Chondrocyte (in vitro differentiated cells): ENCODE measurements at regions not wholly inside any gene's neighbourhood (a gene's known extent, or its start where the extent isn't known, plus 50 kb on each side); places are given as distances from the start of the nearest gene placed in this dataset.

Source experiments
- DNase-seq: peaks from one replicate; pipeline ENCODE4 v3.0.0; 2021; ENCODE audit warnings: mixed read lengths, low spot score
- H3K27ac Mint-ChIP-seq: one replicate; pipeline ENCODE4 v1.8.0; 2021; ENCODE audit warnings: mild to moderate bottlenecking, moderate library complexity, mixed read lengths; ENCODE audit not compliant: unreplicated experiment
- H3K27me3 Mint-ChIP-seq: 2 replicates; pipeline ENCODE4 v1.8.0; 2021; ENCODE audit warnings: low read depth, mixed read lengths
- H3K36me3 Mint-ChIP-seq: 2 replicates; pipeline ENCODE4 v1.8.0; 2021; ENCODE audit warnings: low read depth, mixed read lengths
- H3K4me1 Mint-ChIP-seq: 2 replicates; pipeline ENCODE4 v1.8.0; 2021; ENCODE audit warnings: low read depth, mild to moderate bottlenecking, mixed read lengths
- H3K4me3 Mint-ChIP-seq: one replicate; pipeline ENCODE4 v1.8.0; 2021; ENCODE audit warnings: mild to moderate bottlenecking, moderate library complexity, mixed read lengths; ENCODE audit not compliant: unreplicated experiment
- H3K9me3 Mint-ChIP-seq: 2 replicates; pipeline ENCODE4 v1.8.0; 2021; ENCODE audit warnings: low read depth, mixed read lengths
- CTCF ChIP-seq: fragments of 200-600 bp; sonication (generic); IDR thresholded peaks from 2 replicates; pipeline ENCODE4 v1.5.0; 2021; ENCODE audit warnings: antibody characterized with exemption, mild to moderate bottlenecking, moderate library complexity

GRCh38 chr3:193119926-193120325, 121.1 kb upstream of the PLAAT1 start:
- Mint-ChIP-seq H3K9me3 (no peaks in the 10 kb centered on the region), H3K27me3 (peaks cover 16% of the 10 kb centered on the region), H3K4me1 (no peaks in the 10 kb centered on the region), H3K4me3 (no peak overlapping the region), H3K36me3 (no peaks in the 10 kb centered on the region), H3K27ac (no peak overlapping the region)
- no peak for TF ChIP-seq CTCF
- DNase-seq: no peak

- DNase-seq: no peak
- Mint-ChIP-seq H3K9me3 (no peaks in the 10 kb centered on the region), H3K4me3 (no peak overlapping the region), H3K4me1 (no peaks in the 10 kb centered on the region), H3K36me3 (no peaks in the 10 kb centered on the region), H3K27me3 (peaks cover 24% of the 10 kb centered on the region), H3K27ac (no peak overlapping the region)
- TF ChIP-seq CTCF: no peak
These were observed 116.2 kb upstream of the PLAAT1 start for GRCh38 chr3:193124861-193125260.

DNA sequence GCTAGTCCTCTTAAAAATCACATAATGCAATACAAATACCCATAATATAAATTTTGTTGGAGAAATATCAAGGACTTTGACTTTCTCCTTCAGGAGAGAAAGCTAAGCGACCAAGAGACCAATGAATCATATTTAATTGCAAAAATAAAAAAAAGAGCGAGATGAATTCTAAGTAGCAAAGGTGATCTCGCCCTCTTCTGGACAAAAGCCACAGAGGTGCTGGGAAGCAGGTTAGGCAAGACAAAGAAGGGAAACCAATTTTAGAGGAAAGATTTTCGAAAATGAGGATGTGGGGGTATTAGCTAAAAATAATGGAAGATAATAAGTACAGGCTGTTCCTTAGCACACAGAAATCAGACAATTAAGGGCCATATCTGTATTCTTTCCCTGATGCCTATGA, 111.4 kb upstream of the PLAAT1 start:
- TF ChIP-seq CTCF: no peak
- no peaks in the 10 kb centered on the region for H3K9me3 Mint-ChIP-seq
- peaks cover 17% of the 10 kb centered on the region for H3K27me3 Mint-ChIP-seq
- H3K27ac Mint-ChIP-seq: no peak overlapping the region
- no peak overlapping the region for H3K4me3 Mint-ChIP-seq
- peaks cover 8% of the 10 kb centered on the region for H3K4me1 Mint-ChIP-seq
- no peaks in the 10 kb centered on the region for H3K36me3 Mint-ChIP-seq
- DNase-seq: no peak

GRCh38 chr3:193130576-193130975, 110.4 kb upstream of the PLAAT1 start:
- Mint-ChIP-seq H3K27me3 (peaks cover 14% of the 10 kb centered on the region), H3K36me3 (no peaks in the 10 kb centered on the region), H3K27ac (no peak overlapping the region), H3K9me3 (no peaks in the 10 kb centered on the region), H3K4me3 (no peak overlapping the region), H3K4me1 (peaks cover 13% of the 10 kb centered on the region)
- no peak for DNase-seq
- TF ChIP-seq CTCF: no peak

DNA sequence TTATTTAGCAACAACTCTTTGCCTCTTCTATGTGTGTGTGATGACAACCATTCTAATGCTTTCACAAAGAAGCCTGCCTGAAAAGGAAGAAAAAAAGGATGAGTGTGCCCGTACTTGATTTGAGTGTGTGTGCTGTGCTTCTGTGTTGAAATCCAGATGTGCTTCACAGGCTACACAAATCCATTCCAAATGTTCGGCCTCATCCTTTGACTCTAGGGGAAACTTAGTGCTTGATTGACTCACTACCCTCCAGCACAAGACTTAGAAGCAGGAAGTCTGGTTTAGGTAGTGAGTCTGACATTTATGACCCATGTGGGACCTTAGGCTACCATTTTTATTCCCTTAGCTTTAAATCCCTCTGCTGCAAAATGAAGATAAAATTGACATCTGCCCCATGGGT, 108.8 kb upstream of the PLAAT1 start:
- TF ChIP-seq CTCF: no peak
- H3K4me3 Mint-ChIP-seq: no peak overlapping the region
- DNase-seq: no peak
- no peaks in the 10 kb centered on the region for H3K9me3 Mint-ChIP-seq
- H3K27ac Mint-ChIP-seq: no peak overlapping the region
- peaks cover 13% of the 10 kb centered on the region for H3K4me1 Mint-ChIP-seq
- no peaks in the 10 kb centered on the region for H3K36me3 Mint-ChIP-seq
- peaks cover 2% of the 10 kb centered on the region for H3K27me3 Mint-ChIP-seq
